ENCODE measurements at regions not wholly inside any gene's neighbourhood (a gene's known extent, or its start where the extent isn't known, plus 50 kb on each side); places are given as distances from the start of the nearest gene placed in this dataset.
"Not testable (repeated sequence)": the region's sequence is repeated elsewhere in the genome, so short reads cannot be mapped to it uniquely, and the experiment has no call there.

- intact Hi-C loops (cut with micrococcal nuclease): no loop called here
These were observed 540.8 kb upstream of the IL12A start for GRCh38 chr3:159447841-159448240.

GRCh38 chr3:159448902-159449301, 539.7 kb upstream of the IL12A start:
- intact Hi-C loops (cut with micrococcal nuclease): no loop called here

- intact Hi-C loops (cut with micrococcal nuclease): no loop called here
These were observed 537.6 kb upstream of the IL12A start for GRCh38 chr3:159451067-159451466.

- intact Hi-C loops (cut with micrococcal nuclease): no loop called here
These were observed 537.2 kb upstream of the IL12A start for GRCh38 chr3:159451482-159451881.

GRCh38 chr3:159453036-159453435, 535.6 kb upstream of the IL12A start:
- intact Hi-C loops (cut with micrococcal nuclease): no loop called here

GRCh38 chr3:159453945-159454344, 534.7 kb upstream of the IL12A start:
- intact Hi-C loops (cut with micrococcal nuclease): no loop called here

- intact Hi-C loops (cut with micrococcal nuclease): no loop called here
These were observed 532.9 kb upstream of the IL12A start for GRCh38 chr3:159455741-159456181.

GRCh38 chr3:159458010-159458409, 530.6 kb upstream of the IL12A start:
- intact Hi-C loops (cut with micrococcal nuclease): no loop called here

GRCh38 chr3:159458982-159459381, 529.7 kb upstream of the IL12A start:
- intact Hi-C loops (cut with micrococcal nuclease): no loop called here

- intact Hi-C loops (cut with micrococcal nuclease): no loop called here
These were observed 516.0 kb upstream of the IL12A start for GRCh38 chr3:159472611-159473010.

- intact Hi-C loops (cut with micrococcal nuclease): no loop called here
These were observed 515.4 kb upstream of the IL12A start for GRCh38 chr3:159473206-159473605.

- intact Hi-C loops (cut with micrococcal nuclease): no loop called here
These were observed 508.6 kb upstream of the IL12A start for GRCh38 chr3:159480046-159480445.

GRCh38 chr3:159482241-159482993, 506.2 kb upstream of the IL12A start:
- intact Hi-C loops (cut with micrococcal nuclease): no loop called here

GRCh38 chr3:159482994-159483367, 505.7 kb upstream of the IL12A start:
- intact Hi-C loops (cut with micrococcal nuclease): no loop called here

GRCh38 chr3:159486580-159486979, 502.1 kb upstream of the IL12A start:
- intact Hi-C loops (cut with micrococcal nuclease): no loop called here

GRCh38 chr3:159487304-159487703, 501.3 kb upstream of the IL12A start:
- intact Hi-C loops (cut with micrococcal nuclease): no loop called here

- intact Hi-C loops (cut with micrococcal nuclease): no loop called here
These were observed 500.0 kb upstream of the IL12A start for GRCh38 chr3:159488602-159489001.

- intact Hi-C loops (cut with micrococcal nuclease): no loop called here
These were observed 491.3 kb upstream of the IL12A start for GRCh38 chr3:159497361-159497760.

GRCh38 chr3:159499031-159499793, 489.4 kb upstream of the IL12A start:
- intact Hi-C loops (cut with micrococcal nuclease): no loop called here

GRCh38 chr3:159501029-159501428, 487.6 kb upstream of the IL12A start:
- intact Hi-C loops (cut with micrococcal nuclease): no loop called here

GRCh38 chr3:159502986-159503385, 485.6 kb upstream of the IL12A start:
- intact Hi-C loops (cut with micrococcal nuclease): no loop called here

GRCh38 chr3:159510988-159511387, 477.6 kb upstream of the IL12A start:
- intact Hi-C loops (cut with micrococcal nuclease): not testable (repeated sequence)

- intact Hi-C loops (cut with micrococcal nuclease): no loop called here
These were observed 475.2 kb upstream of the IL12A start for GRCh38 chr3:159513444-159513843.
